ENCODE measurements at regions not wholly inside any gene's neighbourhood (a gene's known extent, or its start where the extent isn't known, plus 50 kb on each side); places are given as distances from the start of the nearest gene placed in this dataset.

- no peak for TF ChIP-seq NFRKB (IDR thresholded peaks at IDR 0.05)
- no peak for TF ChIP-seq ZNF384 (IDR thresholded peaks at IDR 0.05)
These were observed 853.9 kb downstream of the SORCS1 start for GRCh38 chr10:106310596-106310995.

All from HEK293T (cell line).